RWPE1 (cell line): ENCODE measurements at regions not wholly inside any gene's neighbourhood (a gene's known extent, or its start where the extent isn't known, plus 50 kb on each side); places are given as distances from the start of the nearest gene placed in this dataset.

ENCODE experiments used
- CTCF ChIA-PET: fragments of 350-600 bp; sonication (Branson Sonifier 250); formaldehyde crosslinking; extraction: SDS; loops from one replicate; lab custom pipeline; 2021; lab: Yijun Ruan, JAX
- POLR2A ChIA-PET: fragments of 400-600 bp; formaldehyde crosslinking; extraction: SDS; loops from one replicate; lab custom pipeline; 2020; ENCODE audit warnings: antibody characterized with exemption; ENCODE audit not compliant: low non-redundant PET; lab: Yijun Ruan, JAX
- DNase-seq: peaks from one replicate; pipeline ENCODE4 v3.0.0; 2012; ENCODE audit warnings: low spot score
- H3K27ac ChIP-seq: fragments of 450-650 bp; 2 replicates; pipeline ENCODE4 v1.5.1; 2017
- TF ChIP-seq, protein P1 (sequence below): fragments of 450-650 bp; conservative IDR thresholded peaks from 2 replicates; pipeline ENCODE4 v1.5.1; 2017; ENCODE audit warnings: low read depth, mild to moderate bottlenecking

DNA sequence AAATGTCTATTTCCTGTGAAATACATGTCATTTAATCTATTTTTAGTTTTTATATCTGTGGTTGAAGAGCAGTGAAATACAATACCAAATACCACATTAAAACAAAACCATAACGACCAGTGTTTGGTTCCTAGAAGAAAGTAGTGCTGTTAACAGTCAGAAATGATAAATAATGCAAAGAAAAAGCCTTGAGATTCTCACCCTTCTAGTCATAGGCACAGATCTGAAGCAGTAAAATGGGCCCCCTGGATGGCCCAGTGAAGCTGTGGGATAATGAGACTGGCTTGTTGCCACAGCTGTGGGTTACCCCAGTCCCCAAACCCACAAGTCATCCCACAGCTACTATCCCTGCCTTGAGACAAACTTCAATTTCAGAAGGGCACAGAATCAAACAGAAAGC, 137.3 kb upstream of the RPL34 start:
- no peak overlapping the region for H3K27ac ChIP-seq
- ChIA-PET POLR2A (no interaction called here), CTCF (no interaction called here)
- TF ChIP-seq, protein P1, sequence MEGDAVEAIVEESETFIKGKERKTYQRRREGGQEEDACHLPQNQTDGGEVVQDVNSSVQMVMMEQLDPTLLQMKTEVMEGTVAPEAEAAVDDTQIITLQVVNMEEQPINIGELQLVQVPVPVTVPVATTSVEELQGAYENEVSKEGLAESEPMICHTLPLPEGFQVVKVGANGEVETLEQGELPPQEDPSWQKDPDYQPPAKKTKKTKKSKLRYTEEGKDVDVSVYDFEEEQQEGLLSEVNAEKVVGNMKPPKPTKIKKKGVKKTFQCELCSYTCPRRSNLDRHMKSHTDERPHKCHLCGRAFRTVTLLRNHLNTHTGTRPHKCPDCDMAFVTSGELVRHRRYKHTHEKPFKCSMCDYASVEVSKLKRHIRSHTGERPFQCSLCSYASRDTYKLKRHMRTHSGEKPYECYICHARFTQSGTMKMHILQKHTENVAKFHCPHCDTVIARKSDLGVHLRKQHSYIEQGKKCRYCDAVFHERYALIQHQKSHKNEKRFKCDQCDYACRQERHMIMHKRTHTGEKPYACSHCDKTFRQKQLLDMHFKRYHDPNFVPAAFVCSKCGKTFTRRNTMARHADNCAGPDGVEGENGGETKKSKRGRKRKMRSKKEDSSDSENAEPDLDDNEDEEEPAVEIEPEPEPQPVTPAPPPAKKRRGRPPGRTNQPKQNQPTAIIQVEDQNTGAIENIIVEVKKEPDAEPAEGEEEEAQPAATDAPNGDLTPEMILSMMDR: no peak
- no peak for DNase-seq

- TF ChIP-seq, protein P1: no peak
- DNase-seq: no peak
- no peak overlapping the region for H3K27ac ChIP-seq
- ChIA-PET CTCF (no interaction called here), POLR2A (no interaction called here)
These were observed 139.5 kb upstream of the RPL34 start for GRCh38 chr4:108480881-108481280.

DNA sequence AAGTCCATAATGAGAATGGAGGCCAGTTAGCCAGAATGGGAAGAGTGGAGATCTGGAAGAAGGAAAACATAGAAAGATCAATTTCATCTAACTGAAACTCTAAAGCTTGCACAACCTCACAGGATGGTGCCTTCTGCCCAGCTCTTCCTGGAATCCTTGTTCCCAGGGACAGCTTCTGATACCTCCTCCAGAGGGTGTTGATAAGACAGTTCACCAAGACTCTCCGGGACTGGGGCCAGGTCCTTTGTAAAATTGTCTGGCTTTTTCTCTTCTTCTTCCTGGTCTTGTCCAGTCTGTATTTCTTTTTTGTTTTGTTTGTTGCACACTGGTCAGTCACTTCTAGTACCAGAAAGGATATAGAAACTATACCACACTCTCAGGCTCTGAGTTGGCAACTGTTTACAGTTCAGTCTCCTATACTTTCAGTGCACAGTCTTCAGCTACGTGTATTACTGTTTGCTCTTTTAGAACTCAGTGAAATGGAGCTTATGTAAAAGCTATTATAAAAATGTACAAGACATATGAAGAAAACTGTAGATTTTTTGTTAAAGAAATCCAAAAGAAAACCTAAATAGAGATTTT, 142.8 kb upstream of the RPL34 start:
- TF ChIP-seq, protein P1: no peak
- H3K27ac ChIP-seq: no peak overlapping the region
- CTCF ChIA-PET: no interaction called here
- DNase-seq: no peak
- POLR2A ChIA-PET: no interaction called here

GRCh38 chr4:108473163-108473720, 147.1 kb upstream of the RPL34 start:
- ChIA-PET CTCF (no interaction called here), POLR2A (no interaction called here)
- TF ChIP-seq, protein P1: no peak
- no peak overlapping the region for H3K27ac ChIP-seq
- DNase-seq: no peak

- POLR2A ChIA-PET: no interaction called here
- CTCF ChIA-PET: interaction anchor here (0.6 to 1.0 kb wide), 2 partner anchors 23 to 1433 kb away, joined by 3 to 4 read pairs; no protein-coding TSS in a partner anchor
- TF ChIP-seq, protein P1: no peak
- peak; percentile 72 for DNase-seq
- no peak overlapping the region for H3K27ac ChIP-seq
These were observed 153.2 kb upstream of the RPL34 start for GRCh38 chr4:108466936-108467902.

- CTCF ChIA-PET: interaction anchor here (1.0 kb wide), 1 partner anchor 22 kb away, joined by 3 read pairs; no protein-coding TSS in a partner anchor
- no peak for DNase-seq
- POLR2A ChIA-PET: no interaction called here
- TF ChIP-seq, protein P1: no peak
- H3K27ac ChIP-seq: no peak overlapping the region
These were observed 154.4 kb upstream of the RPL34 start for GRCh38 chr4:108465886-108466500.
